Activated T-cell treated with anti-CD3 and anti-CD28 coated beads, Interleukin-2, amount 50 U/mL, for 72 hours (primary cell): ENCODE measurements at regions not wholly inside any gene's neighbourhood (a gene's known extent, or its start where the extent isn't known, plus 50 kb on each side); places are given as distances from the start of the nearest gene placed in this dataset.

Experiments
- ATAC-seq, 2 donors: fragments of 150-1000 bp; cut with Tn5 transposase; replicated peaks in 1 of 2; 2 replicates each; pipeline ENCODE4 v1.10.0; 2021; ENCODE audit warnings: moderate library complexity in 2 of 2, mild to moderate bottlenecking in 1 of 2
- DNase-seq, 2 donors: peaks; one replicate each; pipeline ENCODE4 v3.0.0; 2021 to 2022; ENCODE audit warnings: mixed read lengths in 1 of 2
- H3K27ac Mint-ChIP-seq: one replicate; pipeline ENCODE4 v1.8.0; 2022; ENCODE audit warnings: mild to moderate bottlenecking, moderate library complexity, mixed read lengths
- H3K27me3 Mint-ChIP-seq: one replicate; pipeline ENCODE4 v1.8.0; 2022; ENCODE audit warnings: low read depth, mixed read lengths
- H3K36me3 Mint-ChIP-seq, 2 donors: one replicate each; pipeline ENCODE4 v1.8.0; 2022; ENCODE audit warnings: mixed read lengths in 2 of 2, mild to moderate bottlenecking in 1 of 2; ENCODE audit not compliant: insufficient read depth in 2 of 2
- H3K4me1 Mint-ChIP-seq: one replicate; pipeline ENCODE4 v1.8.0; 2022; ENCODE audit warnings: low read depth, mixed read lengths
- H3K4me3 Mint-ChIP-seq, 2 donors: one replicate each; pipeline ENCODE4 v1.8.0; 2022; ENCODE audit warnings: mild to moderate bottlenecking in 2 of 2, mixed read lengths in 2 of 2, moderate library complexity in 2 of 2
- H3K9me3 Mint-ChIP-seq, 2 donors: one replicate each; pipeline ENCODE4 v1.8.0; 2022; ENCODE audit warnings: mixed read lengths in 2 of 2

- Mint-ChIP-seq H3K27ac (no peak overlapping the region), H3K36me3 (no peaks in the 10 kb centered on the region), H3K9me3 (no peaks in the 10 kb centered on the region), H3K4me3 (no peak overlapping the region), H3K27me3 (no peaks in the 10 kb centered on the region), H3K4me1 (no peaks in the 10 kb centered on the region)
- DNase-seq (no peak), ATAC-seq (no peak)
Measured at GRCh38 chr18:44067186-44067585, 613.5 kb upstream of the SETBP1 start.

- Mint-ChIP-seq H3K4me3 (no peak overlapping the region), H3K36me3 (no peaks in the 10 kb centered on the region), H3K4me1 (no peaks in the 10 kb centered on the region), H3K9me3 (no peaks in the 10 kb centered on the region), H3K27ac (no peak overlapping the region), H3K27me3 (no peaks in the 10 kb centered on the region)
- ATAC-seq (no peak), DNase-seq (no peak)
Measured at GRCh38 chr18:44075038-44075437, 605.6 kb upstream of the SETBP1 start.

GRCh38 chr18:44079606-44080005, 601.1 kb upstream of the SETBP1 start:
- DNase-seq (no peak), ATAC-seq (no peak)
- no peaks in the 10 kb centered on the region for H3K27me3 Mint-ChIP-seq
- H3K27ac Mint-ChIP-seq = no peak overlapping the region
- H3K4me1 Mint-ChIP-seq = no peaks in the 10 kb centered on the region
- H3K9me3 Mint-ChIP-seq = peaks cover 1% of the 10 kb centered on the region in 2 donors
- H3K4me3 Mint-ChIP-seq = no peak overlapping the region
- no peaks in the 10 kb centered on the region for H3K36me3 Mint-ChIP-seq

- Mint-ChIP-seq H3K4me3 (no peak overlapping the region), H3K9me3 (peaks cover 1% of the 10 kb centered on the region in 2 donors), H3K4me1 (no peaks in the 10 kb centered on the region), H3K27ac (no peak overlapping the region), H3K36me3 (no peaks in the 10 kb centered on the region), H3K27me3 (no peaks in the 10 kb centered on the region)
- no peak for DNase-seq
- no peak for ATAC-seq
Measured at GRCh38 chr18:44080054-44080453, 600.6 kb upstream of the SETBP1 start.

GRCh38 chr18:44089732-44090131, 591.0 kb upstream of the SETBP1 start:
- H3K36me3 Mint-ChIP-seq = no peaks in the 10 kb centered on the region
- H3K4me1 Mint-ChIP-seq = no peaks in the 10 kb centered on the region
- ATAC-seq = no peak
- no peak overlapping the region for H3K4me3 Mint-ChIP-seq
- no peaks in the 10 kb centered on the region for H3K27me3 Mint-ChIP-seq
- no peak overlapping the region for H3K27ac Mint-ChIP-seq
- no peak for DNase-seq
- peaks cover 0 to 2% of the 10 kb centered on the region in 2 donors for H3K9me3 Mint-ChIP-seq

- Mint-ChIP-seq H3K9me3 (peaks cover 4 to 5% of the 10 kb centered on the region in 2 donors), H3K36me3 (no peaks in the 10 kb centered on the region), H3K4me3 (no peak overlapping the region)
Measured at GRCh38 chr18:44090453-44090852, 590.2 kb upstream of the SETBP1 start.

GRCh38 chr18:44093253-44093652, 587.4 kb upstream of the SETBP1 start:
- no peak overlapping the region for H3K27ac Mint-ChIP-seq
- no peak overlapping the region for H3K4me3 Mint-ChIP-seq
- H3K36me3 Mint-ChIP-seq = no peaks in the 10 kb centered on the region
- H3K27me3 Mint-ChIP-seq = no peaks in the 10 kb centered on the region
- H3K9me3 Mint-ChIP-seq = peaks cover 3 to 4% of the 10 kb centered on the region in 2 donors
- ATAC-seq (no peak), DNase-seq (no peak)
- H3K4me1 Mint-ChIP-seq = no peaks in the 10 kb centered on the region

More at GRCh38 chr18:44090453-44090852, 590.2 kb upstream of the SETBP1 start:
- no peaks in the 10 kb centered on the region for H3K27me3 Mint-ChIP-seq
- H3K4me1 Mint-ChIP-seq = no peaks in the 10 kb centered on the region
- ATAC-seq (no peak), DNase-seq (no peak)
- no peak overlapping the region for H3K27ac Mint-ChIP-seq

GRCh38 chr18:44096016-44096415, 584.7 kb upstream of the SETBP1 start:
- Mint-ChIP-seq H3K4me1 (no peaks in the 10 kb centered on the region), H3K27ac (no peak overlapping the region), H3K36me3 (no peaks in the 10 kb centered on the region), H3K4me3 (no peak overlapping the region), H3K27me3 (no peaks in the 10 kb centered on the region), H3K9me3 (peaks cover 6 to 7% of the 10 kb centered on the region in 2 donors)
- ATAC-seq = no peak
- no peak for DNase-seq

GRCh38 chr18:44098551-44099098, 582.1 kb upstream of the SETBP1 start:
- Mint-ChIP-seq H3K4me1 (no peaks in the 10 kb centered on the region), H3K4me3 (no peak overlapping the region), H3K27ac (no peak overlapping the region), H3K36me3 (no peaks in the 10 kb centered on the region), H3K27me3 (no peaks in the 10 kb centered on the region), H3K9me3 (peaks cover 6 to 7% of the 10 kb centered on the region in 2 donors)
- DNase-seq (no peak), ATAC-seq (no peak)

- no peak for ATAC-seq
- peaks cover 5 to 8% of the 10 kb centered on the region in 2 donors for H3K9me3 Mint-ChIP-seq
- no peaks in the 10 kb centered on the region for H3K36me3 Mint-ChIP-seq
- no peaks in the 10 kb centered on the region for H3K4me1 Mint-ChIP-seq
- no peaks in the 10 kb centered on the region for H3K27me3 Mint-ChIP-seq
- H3K27ac Mint-ChIP-seq = no peak overlapping the region
- no peak overlapping the region for H3K4me3 Mint-ChIP-seq
- no peak for DNase-seq
Measured at GRCh38 chr18:44107187-44107586, 573.5 kb upstream of the SETBP1 start.

GRCh38 chr18:44111337-44111736, 569.4 kb upstream of the SETBP1 start:
- H3K4me3 Mint-ChIP-seq = no peak overlapping the region
- no peak for ATAC-seq

GRCh38 chr18:44117821-44118220, 562.9 kb upstream of the SETBP1 start:
- Mint-ChIP-seq H3K27me3 (no peaks in the 10 kb centered on the region), H3K4me3 (no peak overlapping the region), H3K27ac (no peak overlapping the region), H3K9me3 (peaks cover 3% of the 10 kb centered on the region in 2 donors), H3K4me1 (no peaks in the 10 kb centered on the region), H3K36me3 (no peaks in the 10 kb centered on the region)
- no peak for DNase-seq
- ATAC-seq = no peak

More at GRCh38 chr18:44111337-44111736, 569.4 kb upstream of the SETBP1 start:
- Mint-ChIP-seq H3K9me3 (peaks cover 1 to 5% of the 10 kb centered on the region in 2 donors), H3K36me3 (no peaks in the 10 kb centered on the region), H3K27me3 (no peaks in the 10 kb centered on the region), H3K4me1 (no peaks in the 10 kb centered on the region), H3K27ac (no peak overlapping the region)
- DNase-seq = no peak

- no peak for DNase-seq
- H3K4me1 Mint-ChIP-seq = no peaks in the 10 kb centered on the region
- no peak for ATAC-seq
- H3K4me3 Mint-ChIP-seq = no peak overlapping the region
- no peak overlapping the region for H3K27ac Mint-ChIP-seq
- peaks cover 1 to 3% of the 10 kb centered on the region in 2 donors for H3K9me3 Mint-ChIP-seq
- H3K36me3 Mint-ChIP-seq = no peaks in the 10 kb centered on the region
- no peaks in the 10 kb centered on the region for H3K27me3 Mint-ChIP-seq
Measured at GRCh38 chr18:44119607-44120006, 561.1 kb upstream of the SETBP1 start.

GRCh38 chr18:44123743-44124142, 556.9 kb upstream of the SETBP1 start:
- Mint-ChIP-seq H3K4me1 (no peaks in the 10 kb centered on the region), H3K4me3 (no peak overlapping the region), H3K27me3 (no peaks in the 10 kb centered on the region), H3K27ac (no peak overlapping the region), H3K9me3 (peaks cover 0 to 3% of the 10 kb centered on the region in 2 donors), H3K36me3 (no peaks in the 10 kb centered on the region)
- no peak for ATAC-seq
- DNase-seq = no peak
